HG02610 (cell line): ENCODE measurements at regions not wholly inside any gene's neighbourhood (a gene's known extent, or its start where the extent isn't known, plus 50 kb on each side); places are given as distances from the start of the nearest gene placed in this dataset.

Experiments
- ATAC-seq: cut with Tn5 transposase; IDR thresholded peaks from one replicate; pipeline ENCODE4 v1.9.1; 2021; ENCODE audit warnings: mild to moderate bottlenecking, moderate library complexity; ENCODE audit not compliant: unreplicated experiment

DNA sequence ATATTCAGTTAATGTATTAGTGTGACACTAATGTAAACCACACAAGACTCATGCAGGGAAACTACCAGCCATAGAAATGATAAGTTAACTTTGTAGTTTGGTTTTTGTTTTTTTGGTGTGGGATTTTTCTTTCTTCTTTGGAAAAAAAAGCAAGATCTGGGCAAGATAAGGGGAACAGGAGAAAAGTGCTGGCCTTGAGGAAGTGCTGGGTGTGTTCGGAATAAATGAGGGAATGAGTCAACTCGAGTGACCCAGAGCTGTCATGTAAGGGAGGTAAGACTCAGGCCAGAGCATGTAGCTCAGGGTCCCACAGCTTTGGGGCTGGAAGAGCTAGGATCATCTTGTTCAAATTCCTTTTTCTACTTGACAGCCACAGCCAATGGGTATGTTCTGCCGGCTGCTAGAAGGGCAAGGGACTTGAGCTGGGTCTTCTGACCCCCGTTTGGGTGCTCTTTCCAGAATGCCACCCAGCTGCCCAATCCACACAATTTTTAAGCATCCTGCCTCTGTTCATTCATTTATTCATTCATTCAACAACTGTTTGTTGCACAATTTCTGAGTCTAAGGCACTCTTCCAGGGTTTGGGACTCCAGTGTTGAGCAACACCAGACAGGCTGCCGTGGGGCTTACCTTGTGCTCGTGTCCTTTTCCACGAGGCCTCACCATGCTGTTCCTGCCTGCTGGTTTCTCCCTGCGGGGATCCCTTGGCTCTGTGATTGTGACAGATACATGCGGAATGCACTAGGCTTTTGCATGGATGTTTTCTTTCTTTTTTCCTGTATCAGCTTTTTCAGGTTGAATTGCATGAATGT lies 54.5 kb downstream of the CLDN34 start:
- ATAC-seq: no peak

GRCh38 chrX:10022273-10022541 lies 55.0 kb downstream of the CLDN34 start:
- ATAC-seq: no peak

DNA sequence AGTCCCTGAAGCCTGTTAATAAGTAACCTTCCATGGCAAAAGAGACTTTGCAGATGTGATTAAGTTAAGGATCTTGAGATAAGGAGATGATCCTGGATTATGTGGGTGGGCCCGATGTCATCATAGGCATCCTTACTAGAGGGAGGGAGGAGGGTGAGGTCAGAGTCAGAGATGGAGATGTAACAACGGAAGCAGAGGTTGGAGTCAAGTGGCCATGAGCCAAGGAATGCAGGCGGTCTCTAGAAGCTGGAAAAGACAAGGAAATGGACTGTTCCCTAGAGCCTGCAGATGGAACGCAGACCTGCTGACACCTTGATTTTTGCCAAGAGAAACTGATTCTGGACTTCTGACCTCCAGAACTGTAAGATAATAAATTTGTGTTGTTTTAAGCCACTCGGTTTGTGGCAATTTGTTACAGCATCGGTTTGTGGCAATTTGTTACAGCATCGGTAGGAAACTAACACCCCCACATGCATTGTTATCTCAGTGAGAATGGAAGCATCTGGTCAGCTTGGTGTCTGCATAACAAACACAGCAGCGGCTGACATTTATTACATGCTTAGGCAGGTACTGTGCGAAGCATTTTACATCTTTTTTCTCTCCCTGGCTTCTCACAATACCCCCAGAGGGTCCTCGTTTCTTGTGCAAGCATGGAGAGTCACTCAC lies 55.6 kb downstream of the CLDN34 start:
- ATAC-seq: no peak

DNA sequence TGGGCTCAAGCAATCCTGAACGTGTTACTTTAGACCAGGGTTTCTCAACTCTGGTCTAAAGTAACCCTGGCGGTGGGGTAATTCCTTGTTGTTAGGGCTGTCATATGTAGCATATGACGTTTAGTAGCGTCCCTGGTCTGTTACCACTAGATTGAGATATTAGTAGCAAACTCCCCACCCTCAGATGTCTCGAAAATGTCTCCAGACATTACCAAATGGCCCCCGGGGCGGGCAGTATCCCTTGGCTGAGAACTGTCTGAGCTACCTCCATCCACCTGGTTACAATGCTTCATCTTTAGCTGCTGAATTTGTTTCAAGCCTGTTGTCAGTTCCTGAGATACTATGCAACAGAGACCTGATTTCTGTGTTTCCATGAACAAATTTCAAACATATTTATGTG lies 56.7 kb downstream of the CLDN34 start:
- ATAC-seq: no peak

GRCh38 chrX:10025742-10026493 lies 58.8 kb downstream of the CLDN34 start:
- ATAC-seq: no peak

DNA sequence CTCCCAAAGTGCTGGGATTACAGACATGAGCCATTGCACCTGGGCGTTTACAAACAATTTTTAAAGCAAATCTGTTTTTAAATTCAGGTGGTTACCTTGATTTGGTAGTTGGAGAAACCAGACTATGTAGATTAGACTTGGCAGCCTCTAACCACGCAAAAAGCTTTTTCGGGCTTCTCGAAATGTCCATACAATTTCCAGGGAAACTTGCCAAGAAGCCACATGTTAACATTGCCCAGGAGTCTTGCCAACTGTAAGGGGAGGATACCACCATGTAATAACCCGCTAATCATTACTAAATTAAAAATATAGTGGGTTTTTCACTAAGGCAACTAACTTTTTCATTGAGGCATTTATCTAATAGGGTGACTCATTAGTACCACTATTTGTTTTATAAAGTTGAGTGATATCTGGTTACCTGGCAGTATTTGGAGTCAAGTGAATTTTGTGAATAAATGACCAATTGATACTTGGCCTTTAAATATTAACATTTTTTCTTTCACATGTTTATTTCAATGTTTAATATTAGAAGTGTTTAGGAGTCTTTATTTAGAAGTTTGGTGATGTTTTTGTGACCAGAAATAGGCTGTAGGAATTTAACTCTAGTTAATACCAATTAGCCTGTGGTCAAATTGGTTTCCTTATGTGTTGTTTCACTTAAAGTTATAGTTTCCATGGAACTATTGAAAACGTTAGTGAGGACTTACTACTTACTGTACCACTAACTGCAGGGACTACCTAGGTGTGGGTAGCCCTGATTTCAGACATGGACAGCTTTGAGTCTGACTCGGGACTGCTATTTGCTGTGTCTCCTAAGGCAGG lies 61.3 kb downstream of the CLDN34 start:
- ATAC-seq: no peak

GRCh38 chrX:10030570-10030969 lies 63.4 kb downstream of the CLDN34 start:
- ATAC-seq: no peak

DNA sequence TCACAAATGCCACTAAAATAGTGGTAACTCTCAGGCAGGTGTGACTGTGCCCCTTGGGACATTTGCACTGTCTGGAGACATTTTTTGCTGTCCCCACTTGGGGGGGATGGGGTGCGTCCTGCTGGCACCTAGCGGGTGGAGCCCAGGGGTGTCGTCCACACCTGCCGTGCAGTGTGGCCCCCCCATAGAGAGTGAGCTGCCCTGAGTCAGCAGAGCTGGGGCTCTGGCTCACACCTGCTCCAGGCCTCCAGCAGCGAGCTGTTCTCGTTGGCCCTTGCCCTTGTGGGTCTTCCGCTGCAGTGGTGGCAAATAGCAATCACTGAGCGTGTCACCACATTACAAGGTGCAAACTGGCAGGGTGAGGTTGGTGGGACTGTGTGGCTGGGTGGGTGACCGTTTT lies 64.6 kb downstream of the CLDN34 start:
- ATAC-seq: no peak

GRCh38 chrX:10032147-10032546 lies 65.0 kb downstream of the CLDN34 start:
- no peak for ATAC-seq

- no peak for ATAC-seq
Observed at GRCh38 chrX:10033375-10034007, 66.3 kb downstream of the CLDN34 start.

- ATAC-seq: no peak
Observed at GRCh38 chrX:10034740-10035260, 67.6 kb downstream of the CLDN34 start.

GRCh38 chrX:10038585-10038984 lies 71.4 kb downstream of the CLDN34 start:
- no peak for ATAC-seq

DNA sequence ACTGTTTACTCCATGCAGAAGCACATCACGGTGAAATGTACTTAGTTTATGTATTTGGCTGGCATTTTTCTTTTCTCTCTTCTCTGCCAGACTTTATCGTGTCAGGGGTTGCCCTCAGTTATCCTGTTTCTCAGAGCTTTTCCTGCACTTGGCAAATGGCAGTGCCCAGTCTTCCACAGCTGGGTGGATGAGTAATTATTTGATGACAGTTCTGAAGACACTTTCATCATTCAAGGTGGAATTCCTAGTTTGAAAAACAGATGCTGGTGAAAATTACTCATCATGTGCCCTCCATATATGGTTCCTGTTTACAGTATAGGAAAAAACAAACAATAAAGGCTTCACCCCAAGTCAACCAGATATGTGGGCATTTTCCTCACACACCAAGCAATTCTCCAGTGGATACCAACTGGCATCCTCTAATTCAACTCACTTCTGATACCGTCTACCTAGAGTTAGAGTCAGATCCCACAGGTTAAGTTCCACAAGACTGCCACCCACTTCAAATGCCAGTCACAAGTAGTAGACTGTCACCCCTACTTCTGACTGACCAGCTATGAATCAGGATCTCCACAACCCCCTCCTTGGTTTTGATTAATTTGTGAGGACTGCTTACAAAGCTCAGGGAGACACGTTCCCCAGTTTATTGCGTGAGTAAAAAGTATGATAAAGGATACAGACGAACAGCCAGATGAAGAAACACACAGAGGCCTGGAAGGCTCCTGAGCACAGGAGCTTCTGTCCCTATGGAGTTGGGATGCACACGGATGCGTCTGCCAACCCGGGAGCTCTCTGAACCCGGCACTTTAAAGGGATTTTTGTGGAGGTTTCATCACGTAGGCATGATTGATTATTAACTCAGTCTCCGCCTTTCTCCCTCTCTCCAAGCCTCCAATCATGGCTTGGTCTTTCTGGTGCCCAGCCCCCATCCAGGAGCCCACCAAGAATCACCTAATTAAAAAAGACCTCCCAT lies 72.9 kb downstream of the CLDN34 start:
- ATAC-seq: no peak

DNA sequence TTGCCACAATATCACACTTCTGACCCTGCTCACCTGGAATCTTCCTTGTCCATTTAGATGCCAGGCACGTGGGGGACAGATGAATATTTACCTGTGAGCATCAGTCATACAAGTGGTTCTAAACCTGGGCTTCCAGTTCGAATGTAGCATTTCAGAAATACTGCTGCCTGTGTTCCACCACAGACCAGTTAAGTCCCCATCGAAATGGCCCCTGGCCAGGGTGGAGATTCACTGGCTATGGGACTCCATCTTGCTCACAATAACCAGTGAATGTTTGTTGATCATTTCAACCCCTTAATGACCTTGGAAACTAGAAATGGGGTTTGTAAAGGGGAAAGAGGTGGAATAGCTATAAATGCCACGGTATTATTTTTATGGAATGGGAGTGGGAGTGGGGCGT lies 73.8 kb downstream of the CLDN34 start:
- ATAC-seq: no peak

GRCh38 chrX:10041383-10041782 lies 74.2 kb downstream of the CLDN34 start:
- ATAC-seq: no peak

DNA sequence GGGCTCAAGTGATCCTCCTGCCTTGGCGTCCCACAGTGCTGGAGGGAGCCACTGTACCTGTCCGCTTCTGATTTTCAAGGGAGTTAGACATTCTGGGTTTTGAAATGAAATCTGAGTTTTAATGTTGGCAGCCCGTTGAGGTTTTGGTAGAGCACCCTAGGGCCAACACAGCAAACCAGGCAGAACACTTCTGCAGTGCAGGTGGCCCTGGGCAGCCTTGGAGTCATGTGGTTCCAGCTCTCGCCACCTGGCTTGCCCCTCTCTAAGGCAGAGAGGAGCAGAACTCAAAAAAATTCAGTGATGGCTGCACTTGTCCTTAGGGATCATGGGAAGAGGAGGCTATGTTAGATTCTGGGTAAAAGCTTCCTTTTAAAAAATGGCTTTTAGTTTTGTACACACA lies 74.9 kb downstream of the CLDN34 start:
- ATAC-seq: no peak

DNA sequence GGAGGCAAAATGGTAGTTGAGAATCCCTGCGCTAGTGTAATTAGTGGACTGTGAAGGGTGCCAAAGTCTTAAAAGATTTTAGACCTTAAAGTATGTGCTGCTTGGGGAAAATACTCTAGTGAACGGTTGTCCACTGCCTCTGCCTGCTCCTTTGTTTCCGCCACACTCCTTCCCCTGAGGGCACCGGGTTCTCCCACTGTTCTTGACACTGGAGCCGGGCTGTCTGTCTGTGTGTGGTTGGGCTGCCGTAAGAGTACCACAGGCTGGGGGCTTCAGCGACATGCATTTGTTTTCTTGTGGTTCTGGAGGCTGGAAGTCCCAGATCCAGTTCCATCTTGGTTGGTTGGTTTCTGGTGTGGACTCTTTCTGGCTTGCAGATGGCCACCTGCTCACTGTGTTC lies 76.2 kb downstream of the CLDN34 start:
- no peak for ATAC-seq

DNA sequence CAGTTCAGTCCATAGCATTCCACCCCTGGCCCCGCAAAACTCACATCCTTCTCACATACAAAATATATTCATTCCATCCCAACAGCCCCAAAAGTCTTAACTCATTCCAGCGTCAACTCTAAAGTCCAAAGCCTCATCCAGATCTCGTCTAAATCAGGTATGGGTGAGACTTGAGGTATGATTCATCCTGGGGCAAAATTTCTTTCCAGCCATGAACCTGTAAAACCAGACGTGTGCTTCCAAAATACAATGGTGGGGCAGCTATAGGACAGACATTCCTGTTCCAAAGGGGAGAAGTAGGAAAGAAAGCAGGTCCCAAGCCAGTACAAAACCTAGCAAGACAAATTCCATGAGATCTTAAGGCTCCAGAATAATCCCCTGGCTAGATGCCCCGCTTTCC lies 76.9 kb downstream of the CLDN34 start:
- no peak for ATAC-seq

- no peak for ATAC-seq
Observed at GRCh38 chrX:10045327-10046000, 78.3 kb downstream of the CLDN34 start.
